ENCODE measurements at regions not wholly inside any gene's neighbourhood (a gene's known extent, or its start where the extent isn't known, plus 50 kb on each side); places are given as distances from the start of the nearest gene placed in this dataset.

- Histone ChIP-seq H3K36me3 (ENCODE audit: control insufficient read depth in 2 of 2, extremely low read depth in 1 of 2, insufficient read depth in 2 of 2, low read length in 2 of 2) (no peaks in the 10 kb centered on the region), H2AFZ (ENCODE audit: low read depth, low read length) (no peak overlapping the region), H3K9me3 (replicated peaks; ENCODE audit: control insufficient read depth, insufficient read depth, low read length) (no peaks in the 10 kb centered on the region), H3K27me3 (ENCODE audit: control insufficient read depth in 2 of 2, insufficient read depth in 2 of 2, low read length in 2 of 2) (no peaks in the 10 kb centered on the region), H3K4me3 (replicated peaks in 1 of 3; ENCODE audit: insufficient read depth in 1 of 3, low read depth in 1 of 3, low read length in 3 of 3) (no peak overlapping the region), H4K20me1 (replicated peaks; ENCODE audit: control insufficient read depth, extremely low read depth, insufficient read depth, low read length) (no peaks in the 10 kb centered on the region), H3K9ac (replicated peaks; ENCODE audit: extremely low read depth, insufficient read depth, low read length) (no peak overlapping the region), H3K4me1 (ENCODE audit: control insufficient read depth, extremely low read depth, insufficient read depth, low read length) (no peaks in the 10 kb centered on the region), H3K4me2 (ENCODE audit: insufficient read depth, low read length) (no peak overlapping the region), H3K9me1 (replicated peaks; ENCODE audit: control insufficient read depth, extremely low read depth, insufficient read depth, low read length) (no peaks in the 10 kb centered on the region), H3K79me2 (ENCODE audit: control insufficient read depth, insufficient read depth, low read length) (no peaks in the 10 kb centered on the region), H3K27ac (ENCODE audit: insufficient read depth, low read depth, low read length) (no peak overlapping the region)
- TF ChIP-seq MYC (IDR thresholded peaks at IDR 0.05; ENCODE audit: low read depth, low read length) = no peak
- no peak for TF ChIP-seq GATA2 (IDR thresholded peaks at IDR 0.05; ENCODE audit: insufficient read depth, insufficient read length, low read depth, low read length)
- no peak for TF ChIP-seq FOS (IDR thresholded peaks at IDR 0.05; ENCODE audit: borderline replicate concordance, insufficient read depth, low read length)
- TF ChIP-seq JUN (IDR thresholded peaks at IDR 0.05; ENCODE audit: borderline replicate concordance, insufficient read depth, insufficient read length, low read depth) = no peak
- TF ChIP-seq EZH2 (IDR thresholded peaks at IDR 0.05; ENCODE audit: borderline replicate concordance, low read depth, low read length, severe bottlenecking) = no peak
- no peak for TF ChIP-seq POLR2A (IDR thresholded peaks at IDR 0.05; ENCODE audit: low read depth, low read length)
- TF ChIP-seq MAX (IDR thresholded peaks at IDR 0.05; ENCODE audit: insufficient read depth, insufficient read length) = no peak
- no peak for TF ChIP-seq CTCF (IDR thresholded peaks at IDR 0.05; ENCODE audit: extremely low read depth in 1 of 2, insufficient read depth in 1 of 2, low read depth in 1 of 2, low read length in 2 of 2)
- no peak for TF ChIP-seq POLR2AphosphoS5 (IDR thresholded peaks at IDR 0.05; ENCODE audit: insufficient read depth, low read depth, low read length)
- DNase-seq (ENCODE audit: low read depth, low spot score) = no peak
- dilution Hi-C loops (cut with MboI; ENCODE audit: extremely low pct_ligation_motif_present, low sequenced_read_pairs) (no loop called here), intact Hi-C loops (cut with micrococcal nuclease) (no loop called here)
- no peak for FAIRE-seq
- ChIA-PET POLR2A (no interaction called here), CTCF (interaction anchor here (0.6 kb wide), 1 partner anchor 519 kb away, joined by 3 read pairs; no protein-coding TSS in a partner anchor)
- no TSS peak for BruUV-seq (replicated peaks)
Measured at GRCh38 chr14:84819528-84819927, 710.4 kb upstream of the FLRT2 start.
